H9 (cell line): ENCODE measurements at regions not wholly inside any gene's neighbourhood (a gene's known extent, or its start where the extent isn't known, plus 50 kb on each side); places are given as distances from the start of the nearest gene placed in this dataset.

Experiments
- DNase-seq: peaks from one replicate; pipeline ENCODE4 v3.0.0-alpha.2; 2017
- H2AFZ ChIP-seq: one replicate; pipeline ENCODE4 v1.6.1; 2013; ENCODE audit warnings: mild to moderate bottlenecking, low read length, control low read depth, moderate library complexity
- H2AK5ac ChIP-seq: 2 replicates; pipeline ENCODE4 v1.6.1; 2013; ENCODE audit warnings: low read length, control low read depth, mixed read lengths; ENCODE audit not compliant: insufficient read length
- H2BK120ac ChIP-seq: one replicate; pipeline ENCODE4 v1.6.1; 2013; ENCODE audit warnings: low read depth, mild to moderate bottlenecking, low read length, control low read depth, inconsistent platforms; ENCODE audit not compliant: poor library complexity, severe bottlenecking
- H2BK12ac ChIP-seq: 2 replicates; pipeline ENCODE4 v1.6.1; 2013; ENCODE audit warnings: low read length, control low read depth, mixed read lengths, low read depth; ENCODE audit not compliant: insufficient read length
- H2BK15ac ChIP-seq: 2 replicates; pipeline ENCODE4 v1.6.1; 2013; ENCODE audit warnings: low read depth, low read length, control low read depth
- H2BK20ac ChIP-seq: one replicate; pipeline ENCODE4 v1.6.1; 2013; ENCODE audit warnings: low read depth, mild to moderate bottlenecking, low read length, control low read depth, inconsistent platforms; ENCODE audit not compliant: poor library complexity, severe bottlenecking
- H2BK5ac ChIP-seq: 2 replicates; pipeline ENCODE4 v1.6.1; 2013; ENCODE audit warnings: low read length, control low read depth, mixed read lengths; ENCODE audit not compliant: insufficient read length
- H3K14ac ChIP-seq: 2 replicates; pipeline ENCODE4 v1.6.1; 2013; ENCODE audit warnings: low read length, control low read depth; ENCODE audit not compliant: insufficient read depth
- H3K18ac ChIP-seq: 2 replicates; pipeline ENCODE4 v1.6.1; 2013; ENCODE audit warnings: low read depth, mild to moderate bottlenecking, mixed read lengths, low read length, control low read depth; ENCODE audit not compliant: insufficient read length
- H3K23ac ChIP-seq: 2 replicates; pipeline ENCODE4 v1.6.1; 2013; ENCODE audit warnings: low read length, control low read depth, mixed read lengths, low read depth; ENCODE audit not compliant: insufficient read length
- H3K23me2 ChIP-seq: 2 replicates; pipeline ENCODE4 v1.6.1; 2013; ENCODE audit warnings: low read depth, mild to moderate bottlenecking, mixed read lengths, low read length, control low read depth; ENCODE audit not compliant: insufficient read length, poor library complexity, severe bottlenecking
- H3K27ac ChIP-seq: 2 replicates; pipeline ENCODE4 v1.5.1; 2013; ENCODE audit warnings: low read length, control low read depth, mixed read lengths, low read depth; ENCODE audit not compliant: insufficient read length
- H3K27me3 ChIP-seq: 2 replicates; pipeline ENCODE4 v1.6.1; 2013; ENCODE audit warnings: low read length, control low read depth, inconsistent platforms; ENCODE audit not compliant: insufficient read depth
- H3K4ac ChIP-seq: 2 replicates; pipeline ENCODE4 v1.6.1; 2013; ENCODE audit warnings: low read depth, mild to moderate bottlenecking, control low read depth, inconsistent platforms, low read length, moderate library complexity
- H3K4me1 ChIP-seq: 2 replicates; pipeline ENCODE4 v1.6.1; 2013; ENCODE audit warnings: low read length, control low read depth, inconsistent platforms; ENCODE audit not compliant: insufficient read depth
- H3K4me2 ChIP-seq: 2 replicates; pipeline ENCODE4 v1.6.1; 2013; ENCODE audit warnings: low read length, control low read depth, mixed read lengths; ENCODE audit not compliant: insufficient read length, insufficient read depth
- H3K56ac ChIP-seq: 2 replicates; pipeline ENCODE4 v1.6.1; 2013; ENCODE audit warnings: low read depth, mild to moderate bottlenecking, mixed read lengths, low read length, control low read depth; ENCODE audit not compliant: insufficient read length
- H3K79me1 ChIP-seq: 2 replicates; pipeline ENCODE4 v1.6.1; 2013; ENCODE audit warnings: low read depth, mild to moderate bottlenecking, moderate library complexity, low read length, control low read depth, inconsistent platforms; ENCODE audit not compliant: insufficient read depth, poor library complexity, severe bottlenecking
- H3K79me2 ChIP-seq: 2 replicates; pipeline ENCODE4 v1.6.1; 2013; ENCODE audit warnings: low read length, control low read depth, inconsistent platforms; ENCODE audit not compliant: insufficient read depth
- H3K9ac ChIP-seq: 2 replicates; pipeline ENCODE4 v1.6.1; 2013; ENCODE audit warnings: low read length, control low read depth, mixed read lengths; ENCODE audit not compliant: insufficient read length; ENCODE audit errors: extremely low read depth
- H3K9me3 ChIP-seq: one replicate; pipeline ENCODE4 v1.6.1; 2013; ENCODE audit warnings: low read depth, low read length, inconsistent platforms; ENCODE audit not compliant: control insufficient read depth
- H3T11ph ChIP-seq: one replicate; pipeline ENCODE4 v1.6.1; 2013; ENCODE audit warnings: mild to moderate bottlenecking, low read length, control low read depth, inconsistent platforms
- H4K20me1 ChIP-seq: one replicate; pipeline ENCODE4 v1.6.1; 2013; ENCODE audit not compliant: control insufficient read depth, insufficient read length, insufficient read depth
- H4K5ac ChIP-seq: 2 replicates; pipeline ENCODE4 v1.6.1; 2013; ENCODE audit warnings: low read depth, mild to moderate bottlenecking, mixed read lengths, low read length, control low read depth; ENCODE audit not compliant: insufficient read length
- H4K8ac ChIP-seq: replicated peaks from 2 replicates; pipeline ENCODE4 v1.6.1; 2013; ENCODE audit warnings: low read length, control low read depth, mixed read lengths, low read depth; ENCODE audit not compliant: insufficient read length
- H4K91ac ChIP-seq: 2 replicates; pipeline ENCODE4 v1.6.1; 2013; ENCODE audit warnings: low read depth, mild to moderate bottlenecking, moderate library complexity, mixed read lengths, low read length, control low read depth; ENCODE audit not compliant: insufficient read length
- H3K27ac Mint-ChIP-seq, 3 experiments: 2 replicates in 2 of 3; 3 replicates in 1 of 3; pipeline ENCODE4 v1.8.0; 2020 to 2021; ENCODE audit warnings: mixed read lengths in 3 of 3, mild to moderate bottlenecking in 1 of 3, moderate library complexity in 1 of 3
- H3K27me3 Mint-ChIP-seq: 2 replicates; pipeline ENCODE4 v1.8.0; 2021; ENCODE audit warnings: low read depth, mild to moderate bottlenecking, moderate library complexity, mixed read lengths
- H3K36me3 Mint-ChIP-seq, 3 experiments: 2 replicates in 2 of 3; 3 replicates in 1 of 3; pipeline ENCODE4 v1.8.0; 2020 to 2021; ENCODE audit warnings: low read depth in 3 of 3, mixed read lengths in 3 of 3; ENCODE audit not compliant: insufficient read depth in 1 of 3
- H3K4me1 Mint-ChIP-seq, 2 experiments: 2 replicates each; pipeline ENCODE4 v1.8.0; 2020; ENCODE audit warnings: mixed read lengths in 2 of 2
- H3K4me3 Mint-ChIP-seq, 2 experiments: 2 replicates in 1 of 2; 3 replicates in 1 of 2; pipeline ENCODE4 v1.8.0; 2020 to 2021; ENCODE audit warnings: mild to moderate bottlenecking in 2 of 2, mixed read lengths in 2 of 2, moderate library complexity in 1 of 2
- H3K9me3 Mint-ChIP-seq, 2 experiments: 2 replicates in 1 of 2; 3 replicates in 1 of 2; pipeline ENCODE4 v1.8.0; 2020; ENCODE audit warnings: mild to moderate bottlenecking in 2 of 2, mixed read lengths in 2 of 2, moderate library complexity in 1 of 2
- CTCF ChIP-seq: fragments of 200-600 bp; sonication (generic); conservative IDR thresholded peaks from 3 replicates; pipeline ENCODE4 v1.8.0; 2021; ENCODE audit warnings: antibody characterized with exemption, mild to moderate bottlenecking
- WGBS: extraction: QIAGEN DNeasy Blood & Tissue Kit; methylation state at CpG from one replicate; pipeline ENCODE4 v1.1.7; 2013; ENCODE audit warnings: missing lambda C conversion rate, low lambda C conversion rate, mixed read lengths; ENCODE audit not compliant: insufficient read length; ENCODE audit errors: extremely low coverage; 5-methylcytosine and 5-hydroxymethylcytosine counted together

DNA sequence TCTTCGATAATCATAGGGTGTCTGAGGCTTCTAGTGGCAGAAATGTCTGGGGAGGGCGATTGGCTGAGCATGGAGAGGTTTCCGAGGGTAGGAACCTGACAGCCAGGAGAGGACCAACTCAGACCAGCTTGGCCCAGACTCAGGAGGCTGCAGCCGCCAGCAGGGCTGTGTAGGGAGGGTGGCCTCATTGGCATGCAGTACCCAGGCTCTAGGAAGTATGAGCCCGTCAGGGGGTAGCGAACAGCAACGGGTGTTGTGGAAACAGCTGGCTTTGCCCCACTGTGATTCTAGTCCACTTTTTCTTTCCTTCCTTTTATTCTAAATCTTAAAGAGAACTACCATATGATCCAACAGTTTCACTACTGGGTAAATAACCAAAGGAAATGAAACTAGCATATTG lies 103.3 kb downstream of the DIRAS3 start:
- Histone ChIP-seq H2AK5ac (no peak overlapping the region), H4K91ac (no peak overlapping the region), H2BK120ac (no peak overlapping the region), H3K79me2 (no peaks in the 10 kb centered on the region), H3K23me2 (no peaks in the 10 kb centered on the region), H3K79me1 (no peaks in the 10 kb centered on the region), H3K27me3 (no peaks in the 10 kb centered on the region), H3T11ph (no peak overlapping the region), H2BK15ac (no peak overlapping the region; the same call in 1 of the 2 replicates), H3K27ac (no peak overlapping the region), H2BK12ac (no peak overlapping the region), H4K8ac (no peak overlapping the region), H3K4ac (no peak overlapping the region), H3K9me3 (no peaks in the 10 kb centered on the region), H3K56ac (no peak overlapping the region), H3K18ac (no peak overlapping the region), H3K4me1 (no peaks in the 10 kb centered on the region), H4K20me1 (no peaks in the 10 kb centered on the region), H2AFZ (no peak overlapping the region), H2BK20ac (no peak overlapping the region), H3K23ac (no peak overlapping the region), H3K4me2 (no peak overlapping the region), H3K9ac (no peak overlapping the region), H4K5ac (no peak overlapping the region), H2BK5ac (no peak overlapping the region), H3K14ac (no peak overlapping the region)
- Mint-ChIP-seq H3K9me3 (no peaks in the 10 kb centered on the region), H3K4me3 (no peak overlapping the region), H3K36me3 (no peaks in the 10 kb centered on the region), H3K4me1 (no peaks in the 10 kb centered on the region), H3K27ac (no peak overlapping the region), H3K27me3 (no peaks in the 10 kb centered on the region)
- TF ChIP-seq CTCF, result no peak
- no CpG with 5 or more reads among the region's 7 CpGs for WGBS
- DNase-seq, result no peak
